ENCODE measurements at regions not wholly inside any gene's neighbourhood (a gene's known extent, or its start where the extent isn't known, plus 50 kb on each side); places are given as distances from the start of the nearest gene placed in this dataset.

- TF ChIP-seq, protein P1, sequence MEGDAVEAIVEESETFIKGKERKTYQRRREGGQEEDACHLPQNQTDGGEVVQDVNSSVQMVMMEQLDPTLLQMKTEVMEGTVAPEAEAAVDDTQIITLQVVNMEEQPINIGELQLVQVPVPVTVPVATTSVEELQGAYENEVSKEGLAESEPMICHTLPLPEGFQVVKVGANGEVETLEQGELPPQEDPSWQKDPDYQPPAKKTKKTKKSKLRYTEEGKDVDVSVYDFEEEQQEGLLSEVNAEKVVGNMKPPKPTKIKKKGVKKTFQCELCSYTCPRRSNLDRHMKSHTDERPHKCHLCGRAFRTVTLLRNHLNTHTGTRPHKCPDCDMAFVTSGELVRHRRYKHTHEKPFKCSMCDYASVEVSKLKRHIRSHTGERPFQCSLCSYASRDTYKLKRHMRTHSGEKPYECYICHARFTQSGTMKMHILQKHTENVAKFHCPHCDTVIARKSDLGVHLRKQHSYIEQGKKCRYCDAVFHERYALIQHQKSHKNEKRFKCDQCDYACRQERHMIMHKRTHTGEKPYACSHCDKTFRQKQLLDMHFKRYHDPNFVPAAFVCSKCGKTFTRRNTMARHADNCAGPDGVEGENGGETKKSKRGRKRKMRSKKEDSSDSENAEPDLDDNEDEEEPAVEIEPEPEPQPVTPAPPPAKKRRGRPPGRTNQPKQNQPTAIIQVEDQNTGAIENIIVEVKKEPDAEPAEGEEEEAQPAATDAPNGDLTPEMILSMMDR (IDR thresholded peaks at IDR 0.05; ENCODE audit: insufficient read depth in 1 of 2, low read depth in 1 of 2, low read length in 1 of 2, severe bottlenecking in 1 of 2, unreplicated experiment in 1 of 2), result peak in 1 of 2 experiments; percentile 36
- H3K4me3 Mint-ChIP-seq (ENCODE audit: unreplicated experiment), result no peak overlapping the region
- no TSS peak for BruUV-seq (replicated peaks)
- POLR2A ChIA-PET, result no interaction called here
- no peaks in the 10 kb centered on the region; the same call in 1 of the 2 replicates for H3K9me3 ChIP-seq
- no peaks in the 10 kb centered on the region for H3K27me3 ChIP-seq (replicated peaks; ENCODE audit: control insufficient read depth, insufficient read depth, low read length)
- DNase-seq, result no peak
- H3K27me3 Mint-ChIP-seq (ENCODE audit: insufficient read depth, unreplicated experiment), result no peaks in the 10 kb centered on the region
- no peaks in the 10 kb centered on the region for H3K36me3 Mint-ChIP-seq (ENCODE audit: insufficient read depth, unreplicated experiment)
- no peaks in the 10 kb centered on the region for H3K9me3 Mint-ChIP-seq (ENCODE audit: unreplicated experiment)
- H3K4me3 ChIP-seq (ENCODE audit: low read depth, low read length), result no peak overlapping the region
- H3K4me1 ChIP-seq, result no peaks in the 10 kb centered on the region
- H3K36me3 ChIP-seq (ENCODE audit: control insufficient read depth, insufficient read depth, low read length), result no peaks in the 10 kb centered on the region
- intact Hi-C loops (cut with micrococcal nuclease; ENCODE audit: unreplicated experiment), result loop anchor here (1.0 kb wide), 1 partner anchor 233 kb away; no protein-coding TSS in a partner anchor
- no peak overlapping the region for H3K27ac Mint-ChIP-seq (ENCODE audit: unreplicated experiment)
- CTCF ChIA-PET, result interaction anchor here (1.1 kb wide), 1 partner anchor 16 kb away, joined by 3 read pairs; no protein-coding TSS in a partner anchor
- H3K4me1 Mint-ChIP-seq (ENCODE audit: low read depth, unreplicated experiment), result no peaks in the 10 kb centered on the region
These were observed 93.4 kb upstream of the EDNRB start for GRCh38 chr13:78012046-78012445.

DNA sequence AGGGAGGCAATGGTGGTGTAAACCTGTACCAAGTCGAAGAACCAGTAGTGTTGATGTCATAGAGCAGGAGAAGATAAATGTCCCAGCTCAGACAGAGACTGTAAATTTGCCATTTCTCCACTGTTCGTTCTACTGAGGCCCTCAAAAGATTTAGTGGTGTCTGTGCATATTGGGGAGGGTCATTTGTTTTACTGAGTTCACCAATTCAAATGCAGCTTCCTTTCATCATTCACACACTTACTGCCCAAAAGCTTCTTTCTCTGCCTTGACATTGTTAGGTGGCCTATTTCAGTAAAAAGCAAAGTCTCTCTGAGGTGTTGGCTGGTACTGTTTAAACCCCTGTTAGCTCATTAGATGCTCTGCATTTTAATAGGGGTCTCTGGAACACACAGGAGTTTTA lies 86.2 kb upstream of the EDNRB start:
- POLR2A ChIA-PET, result no interaction called here
- Histone ChIP-seq H3K4me1 (no peaks in the 10 kb centered on the region), H3K4me3 (ENCODE audit: low read depth, low read length) (no peak overlapping the region), H3K9me3 (no peaks in the 10 kb centered on the region), H3K36me3 (ENCODE audit: control insufficient read depth, insufficient read depth, low read length) (no peaks in the 10 kb centered on the region), H3K27me3 (replicated peaks; ENCODE audit: control insufficient read depth, insufficient read depth, low read length) (no peaks in the 10 kb centered on the region)
- H3K36me3 Mint-ChIP-seq (ENCODE audit: insufficient read depth, unreplicated experiment), result no peaks in the 10 kb centered on the region
- no TSS peak for BruUV-seq (replicated peaks)
- no peak for DNase-seq
- CTCF ChIA-PET, result no interaction called here
- H3K4me1 Mint-ChIP-seq (ENCODE audit: low read depth, unreplicated experiment), result no peaks in the 10 kb centered on the region
- TF ChIP-seq, protein P1 (IDR thresholded peaks at IDR 0.05; ENCODE audit: insufficient read depth in 1 of 2, low read depth in 1 of 2, low read length in 1 of 2, severe bottlenecking in 1 of 2, unreplicated experiment in 1 of 2), result no peak
- peaks cover 3% of the 10 kb centered on the region for H3K27me3 Mint-ChIP-seq (ENCODE audit: insufficient read depth, unreplicated experiment)
- no peak overlapping the region for H3K4me3 Mint-ChIP-seq (ENCODE audit: unreplicated experiment)
- no peak overlapping the region for H3K27ac Mint-ChIP-seq (ENCODE audit: unreplicated experiment)
- intact Hi-C loops (cut with micrococcal nuclease; ENCODE audit: unreplicated experiment), result no loop called here
- peaks cover 11% of the 10 kb centered on the region for H3K9me3 Mint-ChIP-seq (ENCODE audit: unreplicated experiment)

- BruUV-seq (replicated peaks), result no TSS peak
- ChIA-PET CTCF (no interaction called here), POLR2A (no interaction called here)
- Histone ChIP-seq H3K36me3 (ENCODE audit: control insufficient read depth, insufficient read depth, low read length) (no peaks in the 10 kb centered on the region), H3K4me3 (ENCODE audit: low read depth, low read length) (no peak overlapping the region), H3K4me1 (no peaks in the 10 kb centered on the region), H3K27me3 (replicated peaks; ENCODE audit: control insufficient read depth, insufficient read depth, low read length) (no peaks in the 10 kb centered on the region), H3K9me3 (no peaks in the 10 kb centered on the region)
- H3K9me3 Mint-ChIP-seq (ENCODE audit: unreplicated experiment), result peaks cover 11% of the 10 kb centered on the region
- no peaks in the 10 kb centered on the region for H3K36me3 Mint-ChIP-seq (ENCODE audit: insufficient read depth, unreplicated experiment)
- no peak for DNase-seq
- H3K27ac Mint-ChIP-seq (ENCODE audit: unreplicated experiment), result no peak overlapping the region
- H3K4me1 Mint-ChIP-seq (ENCODE audit: low read depth, unreplicated experiment), result no peaks in the 10 kb centered on the region
- intact Hi-C loops (cut with micrococcal nuclease; ENCODE audit: unreplicated experiment), result no loop called here
- H3K4me3 Mint-ChIP-seq (ENCODE audit: unreplicated experiment), result no peak overlapping the region
- TF ChIP-seq, protein P1 (IDR thresholded peaks at IDR 0.05; ENCODE audit: insufficient read depth in 1 of 2, low read depth in 1 of 2, low read length in 1 of 2, severe bottlenecking in 1 of 2, unreplicated experiment in 1 of 2), result no peak
- H3K27me3 Mint-ChIP-seq (ENCODE audit: insufficient read depth, unreplicated experiment), result peaks cover 6% of the 10 kb centered on the region
These were observed 81.1 kb upstream of the EDNRB start for GRCh38 chr13:77999746-78000145.
